ENCODE measurements at regions not wholly inside any gene's neighbourhood (a gene's known extent, or its start where the extent isn't known, plus 50 kb on each side); places are given as distances from the start of the nearest gene placed in this dataset.

GRCh38 chr14:90460136-90460535 is 63.3 kb downstream of the CALM1 start:
- H3K4me2 ChIP-seq (ENCODE audit: insufficient read depth, low read length), result no peak overlapping the region
- no peaks in the 10 kb centered on the region for H3K36me3 ChIP-seq (ENCODE audit: control insufficient read depth, insufficient read depth, low read length)
- no peak overlapping the region for H3K27ac ChIP-seq (ENCODE audit: extremely low read depth, low read depth, low read length)
- intact Hi-C loops (cut with micrococcal nuclease), result no loop called here
- no peaks in the 10 kb centered on the region for H3K4me1 ChIP-seq (replicated peaks in 1 of 2; ENCODE audit: control insufficient read depth in 2 of 2, insufficient read depth in 2 of 2, low read length in 2 of 2)
- no peaks in the 10 kb centered on the region for H4K20me1 ChIP-seq (replicated peaks; ENCODE audit: control insufficient read depth, insufficient read depth, low read length)
- no TSS peak for BruUV-seq (replicated peaks)
- peaks cover 5 to 29% of the 10 kb centered on the region in 2 experiments; a peak in 4 of 5 replicates for H3K27me3 ChIP-seq (ENCODE audit: control insufficient read depth in 2 of 2, insufficient read depth in 2 of 2, low read length in 2 of 2)
- no peak for TF ChIP-seq PTBP1 (IDR thresholded peaks at IDR 0.05; ENCODE audit: low read depth, low read length)
- TF ChIP-seq EZH2 (IDR thresholded peaks at IDR 0.05; ENCODE audit: borderline replicate concordance, low read depth, low read length), result no peak
- no peak for TF ChIP-seq EP300 (IDR thresholded peaks at IDR 0.05; ENCODE audit: low read length)
- no peak for TF ChIP-seq SIX5 (IDR thresholded peaks at IDR 0.05; ENCODE audit: borderline replicate concordance in 1 of 2, insufficient read depth in 1 of 2, low read depth in 1 of 2, low read length in 2 of 2)
- no peak for TF ChIP-seq ATF2 (CRISPR knock-in tag; IDR thresholded peaks at IDR 0.05)
- no peak for TF ChIP-seq ZBTB9 (CRISPR knock-in tag; IDR thresholded peaks at IDR 0.05)
- no peak for TF ChIP-seq ZNF134 (CRISPR knock-in tag; conservative IDR thresholded peaks at IDR 0.05)
- TF ChIP-seq ZNF41 (CRISPR knock-in tag; conservative IDR thresholded peaks at IDR 0.05), result no peak
- TF ChIP-seq CCAR2 (IDR thresholded peaks at IDR 0.05; ENCODE audit: low read depth, low read length), result no peak
- TF ChIP-seq CBFA2T2 (conservative IDR thresholded peaks at IDR 0.05), result no peak
- TF ChIP-seq BCL6 (CRISPR knock-in tag; IDR thresholded peaks at IDR 0.05), result no peak
- TF ChIP-seq HOXB6 (CRISPR knock-in tag; IDR thresholded peaks at IDR 0.05; ENCODE audit: borderline replicate concordance), result no peak
- TF ChIP-seq RBM34 (IDR thresholded peaks at IDR 0.05; ENCODE audit: borderline replicate concordance, insufficient read depth, low read length), result no peak
- TF ChIP-seq MYBL2 (IDR thresholded peaks at IDR 0.05; ENCODE audit: low read depth), result no peak
- TF ChIP-seq MYBL2 (CRISPR knock-in tag; IDR thresholded peaks at IDR 0.05; ENCODE audit: borderline replicate concordance), result no peak
- no peak for TF ChIP-seq YBX1 (IDR thresholded peaks at IDR 0.05)
- no peak for TF ChIP-seq E2F6 (IDR thresholded peaks at IDR 0.05; ENCODE audit: borderline replicate concordance in 1 of 2, extremely low read depth in 1 of 2, insufficient read depth in 1 of 2, insufficient read length in 1 of 2, low read depth in 1 of 2, low read length in 1 of 2, poor library complexity in 1 of 2, severe bottlenecking in 1 of 2)
- no peak for TF ChIP-seq SNAPC5 (CRISPR knock-in tag; IDR thresholded peaks at IDR 0.05)
- ATAC-seq (no peak), DNase-seq (ENCODE audit: extremely low read depth in 1 of 4, low spot score in 3 of 4) (no peak), FAIRE-seq (no peak)
- H3K9me1 ChIP-seq (ENCODE audit: control insufficient read depth, insufficient read depth, low read length), result no peaks in the 10 kb centered on the region
- 0% methylated on average over 3 of the region's 5 CpGs for WGBS (ENCODE audit: insufficient coverage, low coverage, missing lambda C conversion rate)
- H3K79me2 ChIP-seq (ENCODE audit: control insufficient read depth, insufficient read depth, low read length), result no peaks in the 10 kb centered on the region
- no peak overlapping the region for H3K9ac ChIP-seq (ENCODE audit: insufficient read depth in 1 of 2, low read depth in 2 of 2, low read length in 2 of 2)
- no peaks in the 10 kb centered on the region for H3K9me3 ChIP-seq (replicated peaks; ENCODE audit: control insufficient read depth, insufficient read depth, low read depth, low read length)
- no peak overlapping the region for H3K4me3 ChIP-seq
- POLR2A ChIA-PET, result no interaction called here
- CTCF ChIA-PET (ENCODE audit: low intra/inter-chr PET ratio), result interaction anchor here (0.7 kb wide), 1 partner anchor 60 kb away, joined by 3 read pairs; no protein-coding TSS in a partner anchor
- no peak overlapping the region for H2AFZ ChIP-seq (ENCODE audit: low read depth, low read length)
- in situ Hi-C loops (cut with MboI), result no loop called here
